ENCODE measurements at regions not wholly inside any gene's neighbourhood (a gene's known extent, or its start where the extent isn't known, plus 50 kb on each side); places are given as distances from the start of the nearest gene placed in this dataset.
"Not testable (repeated sequence)": the region's sequence is repeated elsewhere in the genome, so short reads cannot be mapped to it uniquely, and the experiment has no call there.

DNA sequence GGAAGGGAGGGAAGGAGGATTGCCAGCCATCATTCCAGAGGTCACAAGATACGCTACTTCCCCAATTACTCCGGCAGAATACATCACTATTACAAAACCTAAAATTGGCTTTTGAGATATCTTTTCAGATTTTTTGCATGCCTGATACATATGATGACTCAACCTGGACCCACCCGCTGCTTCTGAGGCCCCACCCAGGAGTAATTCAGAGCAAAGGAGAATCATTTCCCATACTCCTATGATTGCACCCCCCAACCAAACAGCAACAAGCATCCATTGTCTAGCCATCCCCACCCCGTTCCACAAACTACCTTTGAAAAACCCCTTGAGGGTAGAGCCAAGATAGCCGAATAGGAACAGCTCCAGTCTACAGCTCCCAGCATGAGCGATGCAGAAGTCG, 163.5 kb upstream of the GJE1 start:
- no peak for DNase-seq

DNA sequence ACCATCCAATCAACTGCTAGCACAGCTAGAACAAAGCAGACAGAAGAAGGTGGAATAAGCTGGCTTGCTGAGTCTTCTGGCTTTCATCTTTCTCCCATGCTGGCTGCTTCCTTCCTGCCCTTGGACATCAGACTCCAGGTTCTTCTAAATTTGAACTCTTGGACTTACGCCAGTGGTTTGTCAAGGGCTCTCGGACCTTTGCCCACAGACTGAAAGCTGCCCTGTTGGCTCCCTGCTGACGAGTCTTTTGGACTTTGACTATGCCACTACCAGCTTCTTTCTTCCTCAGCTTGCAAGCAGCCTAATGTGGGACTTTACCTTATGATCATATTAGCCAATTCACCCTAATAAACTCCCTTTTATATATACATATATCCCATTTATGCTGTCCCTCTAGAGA, 164.1 kb upstream of the GJE1 start:
- no peak for DNase-seq

DNA sequence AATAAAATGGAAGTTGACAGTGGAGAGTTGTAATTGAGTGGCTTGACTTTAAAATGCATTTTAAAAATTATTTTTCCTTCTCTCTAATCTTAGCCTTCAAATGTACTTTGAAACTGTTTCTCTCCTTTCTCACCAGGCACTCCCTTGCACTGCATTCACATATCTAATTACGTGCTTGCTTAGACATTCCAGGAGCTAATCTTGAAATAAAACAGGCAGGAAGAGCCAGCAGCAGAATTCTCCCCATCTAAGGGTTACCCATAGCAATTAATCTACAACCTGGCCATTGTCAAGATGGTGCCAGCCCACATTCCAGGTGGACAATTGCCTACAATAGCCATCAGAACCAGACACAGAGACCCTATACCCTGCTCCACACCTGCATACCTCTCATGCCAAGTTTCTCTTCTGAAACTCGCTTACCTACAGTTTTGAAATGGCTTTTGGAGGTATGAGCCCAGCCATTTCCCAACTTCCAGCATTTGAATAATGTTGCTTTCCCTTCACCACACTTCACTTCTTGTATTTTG, 167.6 kb upstream of the GJE1 start:
- no peak for DNase-seq

- no peak for DNase-seq
Measured at GRCh38 chr6:141963543-141964295, 169.0 kb upstream of the GJE1 start.

GRCh38 chr6:141957271-141957670, 175.5 kb upstream of the GJE1 start:
- no peak for DNase-seq

- no peak for DNase-seq
Measured at GRCh38 chr6:141956868-141957267, 175.9 kb upstream of the GJE1 start.

GRCh38 chr6:141956046-141956761, 176.5 kb upstream of the GJE1 start:
- DNase-seq: no peak

- DNase-seq: no peak
Measured at GRCh38 chr6:141953072-141953471, 179.7 kb upstream of the GJE1 start.

DNA sequence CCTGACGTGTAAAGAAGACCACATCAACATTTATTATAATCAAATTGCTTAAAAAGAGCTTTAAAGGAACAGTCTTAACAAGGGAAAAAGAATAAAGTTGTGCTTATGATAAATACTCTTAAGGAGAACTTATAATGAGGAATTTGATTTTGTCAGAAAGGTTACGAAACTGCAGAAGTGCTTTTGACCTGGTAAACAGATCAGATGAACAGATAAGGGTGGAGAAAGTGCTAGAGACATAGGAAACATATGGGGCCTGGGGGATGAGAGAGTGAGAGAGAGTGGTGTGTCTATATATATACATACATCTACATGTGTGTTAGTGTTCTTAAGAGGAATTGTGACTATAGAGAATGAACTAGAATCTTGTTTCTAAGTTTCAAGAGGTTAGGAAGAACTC, 186.2 kb upstream of the GJE1 start:
- DNase-seq: no peak

DNA sequence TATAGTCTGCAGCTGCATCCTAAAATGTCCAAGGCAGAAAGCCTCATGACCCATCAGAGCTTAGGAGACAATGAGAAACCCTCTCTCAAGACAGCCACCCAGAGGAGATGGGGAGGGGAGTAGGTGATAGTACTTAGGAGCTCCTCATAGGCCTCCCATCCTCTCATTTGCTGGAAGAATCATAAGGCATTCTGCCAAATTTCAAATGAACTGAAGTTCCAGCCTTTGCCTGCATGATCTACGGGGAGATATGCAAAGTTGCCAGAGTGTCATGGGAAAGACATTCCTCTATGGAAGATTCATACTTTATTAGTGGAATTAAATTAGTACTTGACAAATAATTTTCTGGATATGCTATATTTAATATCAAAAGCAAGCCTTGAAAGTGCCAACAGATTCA, 194.1 kb upstream of the GJE1 start:
- no peak for DNase-seq

GRCh38 chr6:141932685-141933084, 200.0 kb upstream of the GJE1 start:
- no peak for DNase-seq

DNA sequence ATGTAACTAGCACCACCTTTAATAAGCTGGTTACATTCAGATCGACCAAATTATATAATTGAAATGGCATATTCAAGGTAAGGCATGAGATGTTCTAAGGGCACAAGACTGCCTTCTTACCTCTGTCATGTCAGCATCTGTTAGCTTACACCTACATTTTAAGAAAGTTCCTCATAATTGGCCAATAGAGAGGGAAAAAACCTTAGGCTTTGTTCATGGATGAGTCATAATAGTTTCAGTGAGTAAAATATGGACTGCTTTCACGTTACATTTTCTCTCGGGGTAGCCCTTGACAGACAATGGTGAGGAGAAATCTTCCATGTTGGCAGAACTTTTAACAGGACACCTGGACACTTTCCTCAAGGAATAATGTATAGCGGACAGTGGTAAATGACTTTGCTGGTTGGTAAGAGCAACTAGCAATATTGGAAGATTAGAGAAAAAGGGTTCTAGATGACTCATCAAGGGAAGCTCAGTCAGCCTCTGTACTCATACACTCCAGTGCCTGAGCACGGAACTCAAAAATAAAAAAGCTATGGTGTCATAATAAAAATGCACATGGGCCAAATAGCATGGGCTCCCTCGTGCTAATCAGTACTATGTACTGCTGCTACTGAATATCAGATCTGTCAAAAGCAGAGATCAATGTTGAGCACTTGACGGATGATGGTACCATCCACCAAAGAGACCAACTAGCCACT, 206.4 kb upstream of the GJE1 start:
- not testable (repeated sequence) for DNase-seq

DNA sequence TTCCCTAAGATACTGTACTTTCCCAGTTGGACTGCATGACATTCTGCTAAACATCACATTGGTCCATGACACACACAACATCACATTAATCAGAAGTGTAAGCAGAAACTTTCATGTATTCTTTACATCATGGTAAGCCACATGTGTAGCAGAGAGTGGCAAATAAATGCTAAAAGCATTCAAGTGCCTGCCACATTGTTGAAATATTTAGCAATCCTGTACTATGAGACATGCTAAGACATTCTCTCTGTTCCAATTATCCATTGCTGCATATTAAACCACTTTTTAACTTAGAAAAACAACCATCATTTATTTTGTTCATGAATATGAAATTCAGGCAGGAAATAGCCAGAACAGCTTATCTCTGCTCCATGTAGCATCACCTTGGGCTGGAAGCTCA, 207.7 kb upstream of the GJE1 start:
- DNase-seq: no peak

DNA sequence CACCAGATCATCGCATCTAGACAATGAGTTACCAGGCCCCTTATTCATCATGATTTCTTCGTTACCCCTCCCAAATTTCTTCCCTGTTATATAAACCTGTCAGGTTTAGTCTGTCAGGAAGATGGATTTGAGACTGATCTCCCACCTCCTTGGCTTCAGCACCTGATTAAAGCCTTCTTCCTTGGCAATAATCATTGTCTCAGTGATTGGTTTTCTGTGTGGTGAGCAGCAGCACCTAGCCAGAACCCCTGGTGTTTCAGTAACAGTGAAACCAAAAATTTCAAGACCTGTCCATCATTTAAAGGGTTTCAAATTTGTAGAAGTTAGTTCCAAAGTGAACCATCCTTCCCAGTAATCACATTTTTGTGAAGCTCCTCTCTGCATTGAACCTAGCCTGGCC, 209.8 kb upstream of the GJE1 start:
- DNase-seq: no peak

DNA sequence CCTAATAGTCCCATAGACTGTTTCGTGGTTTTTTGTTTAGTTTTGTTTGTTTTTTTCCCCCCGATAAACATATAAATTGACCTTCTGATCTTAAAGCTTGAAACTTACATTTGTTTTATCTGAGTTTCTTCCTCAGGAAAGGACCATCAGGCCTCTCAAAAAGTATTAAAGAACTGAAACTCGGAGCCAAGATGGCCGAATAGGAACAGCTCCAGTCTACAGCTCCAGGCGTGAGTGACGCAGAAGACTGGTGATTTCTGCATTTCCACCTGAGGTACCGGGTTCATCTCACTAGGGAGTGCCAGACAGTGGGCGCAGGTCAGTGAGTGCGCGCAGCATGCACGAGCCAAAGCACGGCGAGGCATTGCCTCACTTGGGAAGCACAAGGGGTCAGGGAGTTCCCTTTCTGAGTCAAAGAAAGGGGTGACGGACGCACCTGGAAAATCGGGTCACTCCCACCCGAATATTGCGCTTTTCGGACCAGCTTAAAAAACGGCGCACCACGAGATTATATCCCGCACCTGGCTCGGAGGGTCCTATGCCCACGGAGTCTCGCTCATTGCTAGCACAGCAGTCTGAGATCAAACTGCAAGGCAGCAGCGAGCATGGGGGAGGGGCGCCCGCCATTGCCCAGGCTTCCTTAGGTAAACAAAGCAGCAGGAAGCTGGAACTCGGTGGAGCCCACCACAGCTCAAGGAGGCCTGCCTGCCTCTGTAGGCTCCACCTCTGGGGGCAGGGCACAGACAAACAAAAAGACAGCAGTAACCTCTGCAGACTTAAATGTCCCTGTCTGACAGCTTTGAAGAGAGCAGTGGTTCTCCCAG, 215.8 kb upstream of the GJE1 start:
- DNase-seq: not testable (repeated sequence)

GRCh38 chr6:141914646-141915045, 218.1 kb upstream of the GJE1 start:
- no peak for DNase-seq

GRCh38 chr6:141906569-141907080, 226.1 kb upstream of the GJE1 start:
- no peak for DNase-seq

DNA sequence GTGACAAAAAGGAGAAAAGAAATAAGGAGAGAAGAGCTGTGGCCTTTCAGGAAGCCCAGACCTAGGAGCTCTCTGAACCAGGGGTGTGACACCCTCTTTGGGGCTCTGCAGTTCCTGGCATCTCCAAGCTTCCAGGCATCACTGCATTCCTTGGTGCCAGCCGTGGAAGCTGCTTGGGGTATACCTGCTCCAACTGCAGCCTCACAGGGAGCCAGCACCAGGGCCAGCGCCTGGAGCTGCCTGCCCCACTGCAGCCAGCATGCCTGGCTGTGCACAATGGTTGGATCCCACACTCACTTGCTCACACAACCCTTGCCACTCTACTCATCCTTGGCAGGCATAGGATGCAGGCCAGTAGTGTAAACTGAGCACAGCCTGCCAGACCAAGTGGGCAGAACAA, 242.1 kb upstream of the GJE1 start:
- no peak for DNase-seq

DNA sequence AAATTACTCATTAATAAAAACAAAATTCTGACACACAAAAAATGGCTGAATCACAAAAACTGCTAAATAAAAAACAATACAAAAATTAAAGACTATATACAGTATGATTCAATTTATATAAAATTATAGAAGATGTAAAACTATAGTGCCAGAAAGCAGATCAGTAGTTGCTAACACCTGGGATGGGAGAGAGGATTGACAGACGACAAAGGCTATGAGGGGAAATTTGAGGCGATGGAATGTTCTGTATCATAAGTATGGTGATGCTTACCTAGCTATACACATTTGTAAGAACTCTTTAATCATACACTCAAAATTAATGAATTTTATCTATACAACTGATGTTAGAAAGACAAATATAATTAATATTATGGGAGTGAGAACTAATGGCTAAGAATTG, 247.9 kb upstream of the GJE1 start:
- DNase-seq: no peak

- no peak for DNase-seq
Measured at GRCh38 chr6:141878686-141879085, 254.0 kb upstream of the GJE1 start.

- DNase-seq: no peak
Measured at GRCh38 chr6:141877275-141877983, 255.3 kb upstream of the GJE1 start.
